Mesodermal cell (in vitro differentiated cells): ENCODE measurements at regions not wholly inside any gene's neighbourhood (a gene's known extent, or its start where the extent isn't known, plus 50 kb on each side); places are given as distances from the start of the nearest gene placed in this dataset.

Experiments used
- H3K27ac ChIP-seq: 2 replicates; pipeline ENCODE4 v1.7.0; 2013; ENCODE audit warnings: mild to moderate bottlenecking, low read depth, low read length, moderate library complexity; ENCODE audit not compliant: severe bottlenecking
- H3K36me3 ChIP-seq: 2 replicates; pipeline ENCODE4 v1.7.1; 2013; ENCODE audit warnings: mild to moderate bottlenecking, low read length, moderate library complexity; ENCODE audit not compliant: control insufficient read depth, insufficient read depth
- H3K4me1 ChIP-seq: one replicate; pipeline ENCODE4 v1.7.1; 2013; ENCODE audit warnings: mild to moderate bottlenecking, low read length; ENCODE audit not compliant: insufficient read depth, control insufficient read depth, poor library complexity, severe bottlenecking
- H3K4me3 ChIP-seq: 2 replicates; pipeline ENCODE4 v1.7.0; 2013; ENCODE audit warnings: low read length, control low read depth, mild to moderate bottlenecking; ENCODE audit not compliant: insufficient read depth, poor library complexity, severe bottlenecking; ENCODE audit errors: extremely low read depth
- H3K9me3 ChIP-seq: 2 replicates; pipeline ENCODE4 v1.7.1; 2013; ENCODE audit warnings: mild to moderate bottlenecking, low read length, moderate library complexity; ENCODE audit not compliant: control insufficient read depth
- WGBS, 2 experiments: methylation state at CpG; one replicate each; pipeline ENCODE4 v1.1.5; 2013; ENCODE audit warnings: missing lambda C conversion rate in 2 of 2; ENCODE audit not compliant: insufficient coverage in 2 of 2; 5-methylcytosine and 5-hydroxymethylcytosine counted together

GRCh38 chr22:47549741-47550340 is 787.4 kb downstream of the TBC1D22A start:
- H3K36me3 ChIP-seq = no peaks in the 10 kb centered on the region
- H3K4me1 ChIP-seq = no peaks in the 10 kb centered on the region
- peaks cover 60% of the 10 kb centered on the region for H3K9me3 ChIP-seq
- H3K27ac ChIP-seq = no peak overlapping the region
- no peak overlapping the region for H3K4me3 ChIP-seq
- 80 to 83% methylated on average over 4 to 9 of the region's 17 CpGs for WGBS, 2 experiments

DNA sequence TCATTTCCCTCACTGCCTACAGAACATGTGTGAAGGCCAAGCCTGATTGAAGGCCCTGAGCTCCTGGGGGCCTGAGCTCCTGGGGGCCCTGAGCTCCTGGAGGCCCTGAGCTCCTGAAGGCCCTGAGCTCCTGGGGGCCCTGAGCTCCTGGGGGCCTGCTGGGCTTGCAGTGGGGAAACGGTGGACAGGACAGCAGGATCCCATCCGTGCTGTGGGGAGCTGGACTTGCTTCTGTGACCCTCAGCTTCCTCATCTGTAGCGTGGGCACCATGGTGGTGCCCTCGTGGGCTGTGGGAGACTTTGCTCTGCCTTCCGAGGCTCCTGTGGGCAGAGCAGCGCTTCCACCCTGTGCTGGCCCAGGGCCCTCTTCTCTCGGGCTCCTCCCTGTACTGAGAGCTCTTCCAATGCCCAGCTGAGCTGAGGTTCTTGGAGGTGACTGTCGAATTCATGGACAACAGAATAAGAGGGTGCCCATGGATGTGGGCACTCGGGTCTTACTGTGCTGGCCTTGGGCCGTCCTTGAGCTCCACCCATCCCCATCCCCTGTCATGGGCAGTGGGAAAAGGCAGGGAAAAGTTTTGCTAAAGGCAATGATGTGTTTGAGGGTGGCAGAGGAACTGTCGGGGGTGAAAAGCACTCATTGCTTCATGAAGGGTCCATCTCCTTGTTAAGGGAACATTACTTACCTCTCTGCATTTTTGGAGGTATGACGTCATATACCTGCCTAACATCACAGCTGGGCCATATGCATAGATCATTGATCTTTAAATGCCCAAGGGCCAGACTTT is 786.7 kb downstream of the TBC1D22A start:
- H3K4me1 ChIP-seq = no peaks in the 10 kb centered on the region
- 66 to 72% methylated on average over 9 of the region's 12 CpGs for WGBS, 2 experiments
- H3K4me3 ChIP-seq = no peak overlapping the region
- H3K27ac ChIP-seq = no peak overlapping the region
- H3K9me3 ChIP-seq = peaks cover 67% of the 10 kb centered on the region
- no peaks in the 10 kb centered on the region for H3K36me3 ChIP-seq

- Histone ChIP-seq H3K9me3 (peaks cover 67% of the 10 kb centered on the region), H3K4me1 (no peaks in the 10 kb centered on the region), H3K27ac (no peak overlapping the region), H3K36me3 (no peaks in the 10 kb centered on the region), H3K4me3 (no peak overlapping the region)
- WGBS, 2 experiments = 84 to 86% methylated on average over 14 to 16 of the region's 20 CpGs
Observed at GRCh38 chr22:47547881-47548650, 785.6 kb downstream of the TBC1D22A start.

GRCh38 chr22:47547239-47547661 is 784.8 kb downstream of the TBC1D22A start:
- peaks cover 64% of the 10 kb centered on the region for H3K9me3 ChIP-seq
- no peak overlapping the region for H3K27ac ChIP-seq
- no peaks in the 10 kb centered on the region for H3K36me3 ChIP-seq
- H3K4me1 ChIP-seq = no peaks in the 10 kb centered on the region
- H3K4me3 ChIP-seq = no peak overlapping the region
- 78 to 100% methylated on average over 2 to 3 of the region's 6 CpGs for WGBS, 2 experiments

GRCh38 chr22:47544696-47545095 is 782.2 kb downstream of the TBC1D22A start:
- 38 to 55% methylated on average over 1 to 2 of the region's 2 CpGs for WGBS, 2 experiments
- peaks cover 71% of the 10 kb centered on the region for H3K9me3 ChIP-seq
- no peak overlapping the region for H3K4me3 ChIP-seq
- no peaks in the 10 kb centered on the region for H3K4me1 ChIP-seq
- no peaks in the 10 kb centered on the region for H3K36me3 ChIP-seq
- no peak overlapping the region for H3K27ac ChIP-seq

GRCh38 chr22:47543447-47543846 is 781.0 kb downstream of the TBC1D22A start:
- Histone ChIP-seq H3K4me3 (no peak overlapping the region), H3K27ac (no peak overlapping the region), H3K4me1 (no peaks in the 10 kb centered on the region), H3K36me3 (no peaks in the 10 kb centered on the region), H3K9me3 (peaks cover 73% of the 10 kb centered on the region)
- 76 to 81% methylated on average over 7 of the region's 9 CpGs for WGBS, 2 experiments

- peaks cover 72% of the 10 kb centered on the region for H3K9me3 ChIP-seq
Observed at GRCh38 chr22:47540011-47540410, 777.6 kb downstream of the TBC1D22A start.

DNA sequence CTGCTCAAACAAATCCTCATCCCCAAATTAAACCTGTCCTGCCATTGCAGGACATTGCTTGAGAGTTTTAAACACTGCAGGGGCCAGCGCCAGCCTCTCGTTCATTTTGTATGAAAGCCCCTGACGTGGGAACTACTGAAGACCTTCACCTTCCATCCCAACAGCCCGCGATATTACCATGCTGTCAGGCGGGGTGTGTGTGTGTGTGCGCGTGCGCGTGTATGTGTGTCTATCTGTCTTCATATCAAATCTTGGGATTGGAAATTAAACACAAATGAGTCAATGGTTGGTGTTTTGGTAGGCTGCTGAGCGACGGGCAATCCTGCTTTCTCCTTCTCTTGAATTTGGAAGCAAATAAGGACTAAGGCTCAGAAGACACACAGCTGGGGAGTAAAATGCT is 776.9 kb downstream of the TBC1D22A start:
- Histone ChIP-seq H3K4me1 (no peaks in the 10 kb centered on the region), H3K9me3 (peaks cover 72% of the 10 kb centered on the region)
- 82 to 89% methylated on average over 5 to 9 of the region's 12 CpGs for WGBS, 2 experiments

More at GRCh38 chr22:47540011-47540410, 777.6 kb downstream of the TBC1D22A start:
- Histone ChIP-seq H3K27ac (no peak overlapping the region), H3K4me1 (no peaks in the 10 kb centered on the region), H3K4me3 (no peak overlapping the region), H3K36me3 (no peaks in the 10 kb centered on the region)
- 43 to 59% methylated on average over 1 to 2 of the region's 4 CpGs for WGBS, 2 experiments

GRCh38 chr22:47535681-47536080 is 773.2 kb downstream of the TBC1D22A start:
- H3K4me1 ChIP-seq = no peaks in the 10 kb centered on the region
- WGBS, 2 experiments = 88 to 91% methylated on average over 12 to 13 of the region's 13 CpGs
- H3K4me3 ChIP-seq = no peak overlapping the region
- peaks cover 77% of the 10 kb centered on the region for H3K9me3 ChIP-seq
- no peaks in the 10 kb centered on the region for H3K36me3 ChIP-seq
- H3K27ac ChIP-seq = no peak overlapping the region

More for the DNA sequence above, 776.9 kb downstream of the TBC1D22A start:
- H3K27ac ChIP-seq = no peak overlapping the region
- no peak overlapping the region for H3K4me3 ChIP-seq
- H3K36me3 ChIP-seq = no peaks in the 10 kb centered on the region

- WGBS, 2 experiments = 72 to 79% methylated on average over 8 to 9 of the region's 9 CpGs
- no peaks in the 10 kb centered on the region for H3K36me3 ChIP-seq
- peaks cover 80% of the 10 kb centered on the region for H3K9me3 ChIP-seq
- no peak overlapping the region for H3K4me3 ChIP-seq
- H3K4me1 ChIP-seq = no peaks in the 10 kb centered on the region
- no peak overlapping the region for H3K27ac ChIP-seq
Observed at GRCh38 chr22:47534804-47535410, 772.5 kb downstream of the TBC1D22A start.
